IMR-90 (cell line): ENCODE measurements at regions not wholly inside any gene's neighbourhood (a gene's known extent, or its start where the extent isn't known, plus 50 kb on each side); places are given as distances from the start of the nearest gene placed in this dataset.

Source experiments
- ATAC-seq: fragments of 200-7000 bp; cut with Tn5 transposase; 2 replicates; pipeline ENCODE4 v1.9.1; 2020; ENCODE audit warnings: low read depth, mild to moderate bottlenecking, moderate library complexity
- BruUV-seq: library from RNA; stranded (reverse); fragments of 400-500 nt; replicated peaks from 2 replicates; lab custom pipeline; 2021; lab: Mats Ljungman, UMichigan
- CTCF ChIA-PET: fragments of 300-600 bp; formaldehyde crosslinking; extraction: SDS; loops from one replicate; lab custom pipeline; 2021; ENCODE audit warnings: antibody characterized with exemption; lab: Yijun Ruan, JAX
- POLR2A ChIA-PET: fragments of 300-600 bp; sonication (Branson Sonifier 250); formaldehyde crosslinking; loops from one replicate; lab custom pipeline; 2022; ENCODE audit warnings: antibody characterized with exemption; ENCODE audit not compliant: unreplicated experiment; lab: Charles Lee
- DNase-seq: peaks from one replicate; pipeline ENCODE4 v3.0.0; 2013
- H2AFZ ChIP-seq: replicated peaks from 2 replicates; pipeline ENCODE3; 2013; ENCODE audit warnings: low read length, mild to moderate bottlenecking; ENCODE audit not compliant: poor library complexity
- H2AK5ac ChIP-seq: 2 replicates; pipeline ENCODE4 v1.6.1; 2013; ENCODE audit warnings: low read depth, low read length, inconsistent platforms
- H2AK9ac ChIP-seq: replicated peaks from 2 replicates; pipeline ENCODE3; 2013; ENCODE audit warnings: mild to moderate bottlenecking, low read depth, low read length, moderate library complexity; ENCODE audit not compliant: poor library complexity
- H2BK120ac ChIP-seq: 2 replicates; pipeline ENCODE4 v1.6.1; 2013; ENCODE audit warnings: low read depth, low read length, inconsistent platforms
- H2BK15ac ChIP-seq: 3 replicates; pipeline ENCODE4 v1.6.1; 2013; ENCODE audit warnings: low read depth, low read length, inconsistent platforms
- H2BK20ac ChIP-seq: 2 replicates; pipeline ENCODE4 v1.6.1; 2013; ENCODE audit warnings: low read depth, mild to moderate bottlenecking, inconsistent platforms, low read length, moderate library complexity
- H2BK5ac ChIP-seq: 2 replicates; pipeline ENCODE4 v1.6.1; 2013; ENCODE audit warnings: mild to moderate bottlenecking, low read depth, low read length, inconsistent platforms; ENCODE audit not compliant: poor library complexity, severe bottlenecking
- H3K14ac ChIP-seq: replicated peaks from 2 replicates; pipeline ENCODE4 v1.6.1; 2013; ENCODE audit warnings: low read depth, low read length, inconsistent platforms
- H3K18ac ChIP-seq: 2 replicates; pipeline ENCODE4 v1.6.1; 2013; ENCODE audit warnings: low read depth, low read length, control low read depth
- H3K23ac ChIP-seq: 2 replicates; pipeline ENCODE4 v1.6.1; 2013; ENCODE audit warnings: low read depth, low read length, inconsistent platforms
- H3K27ac ChIP-seq: 2 replicates; pipeline ENCODE4 v1.5.1; 2013; ENCODE audit warnings: mild to moderate bottlenecking, control low read depth, low read length; ENCODE audit not compliant: insufficient read depth
- H3K27me3 ChIP-seq: 2 replicates; pipeline ENCODE4 v1.6.1; 2013; ENCODE audit warnings: low read length; ENCODE audit not compliant: control insufficient read depth, insufficient read depth
- H3K36me3 ChIP-seq: 2 replicates; pipeline ENCODE4 v1.6.1; 2013; ENCODE audit warnings: low read length, mixed read lengths; ENCODE audit not compliant: control insufficient read depth, insufficient read depth
- H3K4ac ChIP-seq: 2 replicates; pipeline ENCODE4 v1.6.1; 2013; ENCODE audit warnings: low read depth, low read length, inconsistent platforms
- H3K4me1 ChIP-seq: 2 replicates; pipeline ENCODE4 v1.6.1; 2013; ENCODE audit warnings: low read length, mixed read lengths; ENCODE audit not compliant: control insufficient read depth, insufficient read depth
- H3K4me2 ChIP-seq: 2 replicates; pipeline ENCODE4 v1.6.1; 2013; ENCODE audit warnings: low read depth, mild to moderate bottlenecking, control low read depth, low read length, moderate library complexity
- H3K4me3 ChIP-seq: 2 replicates; pipeline ENCODE4 v1.5.1; 2013; ENCODE audit warnings: low read depth, mild to moderate bottlenecking, control low read depth, low read length, moderate library complexity; ENCODE audit not compliant: insufficient read depth
- H3K56ac ChIP-seq: 2 replicates; pipeline ENCODE4 v1.6.1; 2013; ENCODE audit warnings: low read length, inconsistent platforms; ENCODE audit not compliant: insufficient read depth; ENCODE audit errors: extremely low read depth
- H3K79me1 ChIP-seq, 2 experiments: 2 replicates each; pipeline ENCODE4 v1.6.1; 2013; ENCODE audit warnings: low read length in 2 of 2, inconsistent platforms in 1 of 2, low read depth in 1 of 2
- H3K9ac ChIP-seq: 2 replicates; pipeline ENCODE4 v1.6.1; 2013; ENCODE audit warnings: low read depth, low read length, control low read depth
- H3K9me1 ChIP-seq: 2 replicates; pipeline ENCODE4 v1.6.1; 2013; ENCODE audit warnings: low read length, inconsistent platforms; ENCODE audit not compliant: insufficient read depth
- H3K9me3 ChIP-seq: 2 replicates; pipeline ENCODE4 v1.6.1; 2013; ENCODE audit warnings: low read length; ENCODE audit not compliant: control insufficient read depth, insufficient read depth
- H4K20me1 ChIP-seq: 2 replicates; pipeline ENCODE4 v1.6.1; 2013; ENCODE audit warnings: low read length, inconsistent platforms; ENCODE audit not compliant: insufficient read depth
- H4K5ac ChIP-seq: 2 replicates; pipeline ENCODE4 v1.6.1; 2013; ENCODE audit warnings: mild to moderate bottlenecking, low read depth, low read length, control low read depth
- H4K8ac ChIP-seq, 2 experiments: 2 replicates each; pipeline ENCODE4 v1.6.1; 2013; ENCODE audit warnings: low read depth in 2 of 2, low read length in 2 of 2, control low read depth in 1 of 2, inconsistent platforms in 1 of 2
- H4K91ac ChIP-seq: 2 replicates; pipeline ENCODE4 v1.6.1; 2013; ENCODE audit warnings: low read depth, low read length, inconsistent platforms; ENCODE audit not compliant: insufficient read depth
- USF2 ChIP-seq: fragments of 150-350 bp; IDR thresholded peaks from 2 replicates; pipeline ENCODE4 v1.6.1; 2017; ENCODE audit warnings: mild to moderate bottlenecking, antibody characterized with exemption, low read length, low read depth
- WGBS, 2 experiments: methylation state at CpG; one replicate each; pipeline versions ENCODE4 v1.1.5 to v1.1.7; 2013; ENCODE audit warnings: missing lambda C conversion rate in 2 of 2; ENCODE audit not compliant: insufficient read length in 1 of 2; ENCODE audit errors: extremely low coverage in 2 of 2; 5-methylcytosine and 5-hydroxymethylcytosine counted together
- dilution Hi-C: fragments of 300-500 bp; cut with HindIII; formaldehyde crosslinking; loops from one replicate; pipeline ENCODE4 v1.14.3; 2018; ENCODE audit warnings: low sequenced_read_pairs; ENCODE audit not compliant: unreplicated experiment
- in situ Hi-C: fragments of 300-500 bp; cut with MboI; formaldehyde crosslinking; loops from 3 replicates; pipeline ENCODE4 v1.14.3; 2019; ENCODE audit warnings: low sequenced_read_pairs, inconsistent platforms, mixed read lengths
- intact Hi-C: fragments of 100-400 bp; cut with micrococcal nuclease; formaldehyde crosslinking; loops from 2 replicates; pipeline ENCODE4 v1.10.0; 2022

- Histone ChIP-seq H3K14ac (no peak overlapping the region), H2AFZ (no peak overlapping the region), H3K4me3 (no peak overlapping the region), H3K27ac (no peak overlapping the region), H3K4ac (no peak overlapping the region), H2BK5ac (no peak overlapping the region), H2BK120ac (no peak overlapping the region), H2AK5ac (no peak overlapping the region), H2BK20ac (no peak overlapping the region), H3K23ac (no peak overlapping the region), H4K5ac (no peak overlapping the region), H3K9ac (no peak overlapping the region), H3K4me2 (no peak overlapping the region), H3K36me3 (no peaks in the 10 kb centered on the region), H3K9me3 (no peaks in the 10 kb centered on the region), H3K4me1 (no peaks in the 10 kb centered on the region), H4K20me1 (no peaks in the 10 kb centered on the region), H2BK15ac (no peak overlapping the region), H4K91ac (no peak overlapping the region), H2AK9ac (no peak overlapping the region), H3K27me3 (peaks cover 21% of the 10 kb centered on the region), H3K56ac (no peak overlapping the region), H3K9me1 (0 out of 2 replicates have a peak, but pooled peaks cover 2% of the 10 kb centered on the region), H4K8ac (no peak overlapping the region), H3K18ac (no peak overlapping the region), H3K79me1 (no peaks in the 10 kb centered on the region)
- CTCF ChIA-PET, result no interaction called here
- ATAC-seq (no peak), DNase-seq (no peak)
- TF ChIP-seq USF2, result no peak
- POLR2A ChIA-PET, result no interaction called here
- intact Hi-C loops (no loop called here), in situ Hi-C loops (no loop called here), dilution Hi-C loops (no loop called here)
- WGBS, 2 experiments, result 92% methylated on average over 12 of the region's 15 CpGs; no CpG with 5 or more reads in 1 of the 2 experiments
- BruUV-seq, result no TSS peak
These were observed 121.6 kb downstream of the SIK1 start for GRCh38 chr21:43305336-43305665.
